Activated CD4-positive, alpha-beta T cell treated with anti-CD3 and anti-CD28 coated beads for 48 hours (primary cell): ENCODE measurements at regions not wholly inside any gene's neighbourhood (a gene's known extent, or its start where the extent isn't known, plus 50 kb on each side); places are given as distances from the start of the nearest gene placed in this dataset.

Experiments used
- DNase-seq: peaks from one replicate; pipeline ENCODE4 v3.0.0-alpha.2; 2020

- DNase-seq = no peak
Observed at GRCh38 chr5:155303120-155303519, 289.6 kb downstream of the KIF4B start.

GRCh38 chr5:155307229-155307628 is 293.7 kb downstream of the KIF4B start:
- no peak for DNase-seq

GRCh38 chr5:155308289-155308688 is 294.7 kb downstream of the KIF4B start:
- DNase-seq = no peak

GRCh38 chr5:155309021-155309746 is 295.6 kb downstream of the KIF4B start:
- DNase-seq = no peak

GRCh38 chr5:155311721-155312120 is 298.2 kb downstream of the KIF4B start:
- DNase-seq = no peak

GRCh38 chr5:155313518-155313917 is 300.0 kb downstream of the KIF4B start:
- no peak for DNase-seq

- no peak for DNase-seq
Observed at GRCh38 chr5:155316070-155316714, 302.6 kb downstream of the KIF4B start.

GRCh38 chr5:155332618-155333017 is 319.1 kb downstream of the KIF4B start:
- no peak for DNase-seq

- DNase-seq = no peak
Observed at GRCh38 chr5:155342956-155343355, 329.4 kb downstream of the KIF4B start.

- no peak for DNase-seq
Observed at GRCh38 chr5:155343468-155343867, 329.9 kb downstream of the KIF4B start.

- DNase-seq = no peak
Observed at GRCh38 chr5:155353231-155353630, 339.7 kb downstream of the KIF4B start.

GRCh38 chr5:155366096-155366495 is 352.5 kb downstream of the KIF4B start:
- DNase-seq = no peak

GRCh38 chr5:155367841-155368240 is 354.3 kb downstream of the KIF4B start:
- DNase-seq = no peak

- no peak for DNase-seq
Observed at GRCh38 chr5:155368490-155368889, 354.9 kb downstream of the KIF4B start.

GRCh38 chr5:155380480-155380879 is 366.9 kb downstream of the KIF4B start:
- no peak for DNase-seq

GRCh38 chr5:155381654-155382053 is 368.1 kb downstream of the KIF4B start:
- no peak for DNase-seq

- DNase-seq = no peak
Observed at GRCh38 chr5:155389498-155389897, 375.9 kb downstream of the KIF4B start.

GRCh38 chr5:155394727-155395126 is 381.2 kb downstream of the KIF4B start:
- DNase-seq = no peak

GRCh38 chr5:155402927-155403640 is 389.5 kb downstream of the KIF4B start:
- DNase-seq = no peak

GRCh38 chr5:155406815-155407214 is 393.3 kb downstream of the KIF4B start:
- DNase-seq = no peak

GRCh38 chr5:155408465-155408864 is 394.9 kb downstream of the KIF4B start:
- DNase-seq = no peak

GRCh38 chr5:155416765-155417164 is 403.2 kb downstream of the KIF4B start:
- DNase-seq = no peak

GRCh38 chr5:155418960-155419579 is 405.5 kb downstream of the KIF4B start:
- DNase-seq = no peak

- DNase-seq = no peak
Observed at GRCh38 chr5:155430192-155430591, 416.6 kb downstream of the KIF4B start.
